ENCODE measurements at regions not wholly inside any gene's neighbourhood (a gene's known extent, or its start where the extent isn't known, plus 50 kb on each side); places are given as distances from the start of the nearest gene placed in this dataset.
A peak's percentile ranks its signal among the peaks of the same experiment; 100 is the strongest.

- H3K4me1 Mint-ChIP-seq (ENCODE audit: insufficient read depth, unreplicated experiment): no peaks in the 10 kb centered on the region
- BruUV-seq (replicated peaks): no TSS peak
- H3K27ac Mint-ChIP-seq (ENCODE audit: low read depth, unreplicated experiment): no peak overlapping the region
- H3K36me3 Mint-ChIP-seq (ENCODE audit: insufficient read depth, unreplicated experiment): no peaks in the 10 kb centered on the region
- POLR2A ChIA-PET: no interaction called here
- no peaks in the 10 kb centered on the region for H3K27me3 Mint-ChIP-seq (ENCODE audit: insufficient read depth, unreplicated experiment)
- peak; percentile 12 for DNase-seq (ENCODE audit: unreplicated experiment)
- CTCF ChIA-PET: no interaction called here
- no peaks in the 10 kb centered on the region for H3K9me3 Mint-ChIP-seq (ENCODE audit: unreplicated experiment)
- intact Hi-C loops (cut with micrococcal nuclease): no loop called here
- no peak overlapping the region for H3K4me3 Mint-ChIP-seq (ENCODE audit: unreplicated experiment)
- TF ChIP-seq, protein P1, sequence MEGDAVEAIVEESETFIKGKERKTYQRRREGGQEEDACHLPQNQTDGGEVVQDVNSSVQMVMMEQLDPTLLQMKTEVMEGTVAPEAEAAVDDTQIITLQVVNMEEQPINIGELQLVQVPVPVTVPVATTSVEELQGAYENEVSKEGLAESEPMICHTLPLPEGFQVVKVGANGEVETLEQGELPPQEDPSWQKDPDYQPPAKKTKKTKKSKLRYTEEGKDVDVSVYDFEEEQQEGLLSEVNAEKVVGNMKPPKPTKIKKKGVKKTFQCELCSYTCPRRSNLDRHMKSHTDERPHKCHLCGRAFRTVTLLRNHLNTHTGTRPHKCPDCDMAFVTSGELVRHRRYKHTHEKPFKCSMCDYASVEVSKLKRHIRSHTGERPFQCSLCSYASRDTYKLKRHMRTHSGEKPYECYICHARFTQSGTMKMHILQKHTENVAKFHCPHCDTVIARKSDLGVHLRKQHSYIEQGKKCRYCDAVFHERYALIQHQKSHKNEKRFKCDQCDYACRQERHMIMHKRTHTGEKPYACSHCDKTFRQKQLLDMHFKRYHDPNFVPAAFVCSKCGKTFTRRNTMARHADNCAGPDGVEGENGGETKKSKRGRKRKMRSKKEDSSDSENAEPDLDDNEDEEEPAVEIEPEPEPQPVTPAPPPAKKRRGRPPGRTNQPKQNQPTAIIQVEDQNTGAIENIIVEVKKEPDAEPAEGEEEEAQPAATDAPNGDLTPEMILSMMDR (IDR thresholded peaks at IDR 0.05; ENCODE audit: unreplicated experiment): no peak
Measured at GRCh38 chr4:178633263-178633662, 1191.0 kb upstream of the AGA start.

DNA sequence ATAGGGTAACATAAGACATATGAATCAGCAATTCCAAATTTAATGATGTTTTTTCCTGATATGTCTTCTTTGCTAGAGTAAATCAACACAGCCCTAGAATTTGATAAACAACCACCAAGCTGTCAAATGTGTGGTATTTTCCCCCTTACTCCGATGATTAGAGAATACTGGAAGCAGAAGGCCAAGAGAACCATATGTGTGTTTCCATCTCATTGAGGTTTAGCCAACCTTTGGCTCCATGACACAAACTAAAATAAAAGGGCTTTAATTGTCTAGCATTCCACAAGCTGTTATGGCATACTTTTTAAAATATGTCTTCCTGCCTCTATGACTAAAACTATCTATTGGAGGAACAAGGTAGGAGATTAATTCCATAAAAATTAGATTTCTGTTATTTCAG lies 1222.4 kb upstream of the AGA start:
- no peak for DNase-seq (ENCODE audit: unreplicated experiment)
- no peak overlapping the region for H3K27ac Mint-ChIP-seq (ENCODE audit: low read depth, unreplicated experiment)

DNA sequence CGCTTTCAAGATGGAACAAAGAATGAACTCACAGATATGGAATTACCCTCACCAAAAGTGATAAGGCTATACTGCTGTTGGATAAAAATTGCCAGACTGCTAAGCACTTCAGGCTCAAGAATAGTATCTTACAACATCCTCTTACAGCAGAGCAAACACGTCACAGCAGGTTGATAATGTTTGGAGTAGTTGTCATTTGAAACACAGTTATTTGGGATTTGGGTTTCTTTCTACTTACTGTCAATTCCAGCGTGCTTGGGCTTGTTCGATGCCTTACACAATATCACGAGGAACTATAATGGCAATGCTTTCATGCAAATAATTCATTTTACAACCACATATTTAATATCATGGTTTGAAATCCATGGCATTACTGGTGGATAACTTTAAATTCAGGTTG lies 1223.7 kb upstream of the AGA start:
- no TSS peak for BruUV-seq (replicated peaks)
- Mint-ChIP-seq H3K27ac (ENCODE audit: low read depth, unreplicated experiment) (no peak overlapping the region), H3K4me3 (ENCODE audit: unreplicated experiment) (no peak overlapping the region), H3K27me3 (ENCODE audit: insufficient read depth, unreplicated experiment) (no peaks in the 10 kb centered on the region), H3K4me1 (ENCODE audit: insufficient read depth, unreplicated experiment) (no peaks in the 10 kb centered on the region), H3K36me3 (ENCODE audit: insufficient read depth, unreplicated experiment) (no peaks in the 10 kb centered on the region), H3K9me3 (ENCODE audit: unreplicated experiment) (no peaks in the 10 kb centered on the region)
- POLR2A ChIA-PET: no interaction called here
- peak; percentile 37 for DNase-seq (ENCODE audit: unreplicated experiment)
- intact Hi-C loops (cut with micrococcal nuclease): no loop called here
- TF ChIP-seq, protein P1 (IDR thresholded peaks at IDR 0.05; ENCODE audit: unreplicated experiment): no peak
- CTCF ChIA-PET: no interaction called here

More for the DNA sequence above, 1222.4 kb upstream of the AGA start:
- TF ChIP-seq, protein P1 (IDR thresholded peaks at IDR 0.05; ENCODE audit: unreplicated experiment): no peak
- intact Hi-C loops (cut with micrococcal nuclease): no loop called here
- ChIA-PET POLR2A (no interaction called here), CTCF (no interaction called here)
- no peaks in the 10 kb centered on the region for H3K27me3 Mint-ChIP-seq (ENCODE audit: insufficient read depth, unreplicated experiment)
- H3K4me3 Mint-ChIP-seq (ENCODE audit: unreplicated experiment): no peak overlapping the region
- H3K4me1 Mint-ChIP-seq (ENCODE audit: insufficient read depth, unreplicated experiment): no peaks in the 10 kb centered on the region
- BruUV-seq (replicated peaks): no TSS peak
- H3K9me3 Mint-ChIP-seq (ENCODE audit: unreplicated experiment): no peaks in the 10 kb centered on the region
- H3K36me3 Mint-ChIP-seq (ENCODE audit: insufficient read depth, unreplicated experiment): no peaks in the 10 kb centered on the region

GRCh38 chr4:178671766-178672165 lies 1229.5 kb upstream of the AGA start:
- intact Hi-C loops (cut with micrococcal nuclease): no loop called here
- H3K9me3 Mint-ChIP-seq (ENCODE audit: unreplicated experiment): no peaks in the 10 kb centered on the region
- CTCF ChIA-PET: no interaction called here
- H3K4me3 Mint-ChIP-seq (ENCODE audit: unreplicated experiment): no peak overlapping the region
- H3K36me3 Mint-ChIP-seq (ENCODE audit: insufficient read depth, unreplicated experiment): no peaks in the 10 kb centered on the region
- H3K27ac Mint-ChIP-seq (ENCODE audit: low read depth, unreplicated experiment): no peak overlapping the region
- DNase-seq (ENCODE audit: unreplicated experiment): no peak
- POLR2A ChIA-PET: interaction anchor here (0.6 to 0.7 kb wide), 2 partner anchors 136 to 1286 kb away, joined by 3 read pairs; no protein-coding TSS in a partner anchor
- TF ChIP-seq, protein P1 (IDR thresholded peaks at IDR 0.05; ENCODE audit: unreplicated experiment): no peak
- H3K27me3 Mint-ChIP-seq (ENCODE audit: insufficient read depth, unreplicated experiment): no peaks in the 10 kb centered on the region
- no peaks in the 10 kb centered on the region for H3K4me1 Mint-ChIP-seq (ENCODE audit: insufficient read depth, unreplicated experiment)
- BruUV-seq (replicated peaks): no TSS peak
